Activated CD8-positive, alpha-beta memory T cell treated with anti-CD3 and anti-CD28 coated beads for 24 hours (primary cell): ENCODE measurements at regions not wholly inside any gene's neighbourhood (a gene's known extent, or its start where the extent isn't known, plus 50 kb on each side); places are given as distances from the start of the nearest gene placed in this dataset.
A peak's percentile ranks its signal among the peaks of the same experiment; 100 is the strongest.
"Not testable (repeated sequence)": the region's sequence is repeated elsewhere in the genome, so short reads cannot be mapped to it uniquely, and the experiment has no call there.

ENCODE experiments used
- DNase-seq: peaks from one replicate; pipeline ENCODE4 v3.0.0-alpha.2; 2020

DNA sequence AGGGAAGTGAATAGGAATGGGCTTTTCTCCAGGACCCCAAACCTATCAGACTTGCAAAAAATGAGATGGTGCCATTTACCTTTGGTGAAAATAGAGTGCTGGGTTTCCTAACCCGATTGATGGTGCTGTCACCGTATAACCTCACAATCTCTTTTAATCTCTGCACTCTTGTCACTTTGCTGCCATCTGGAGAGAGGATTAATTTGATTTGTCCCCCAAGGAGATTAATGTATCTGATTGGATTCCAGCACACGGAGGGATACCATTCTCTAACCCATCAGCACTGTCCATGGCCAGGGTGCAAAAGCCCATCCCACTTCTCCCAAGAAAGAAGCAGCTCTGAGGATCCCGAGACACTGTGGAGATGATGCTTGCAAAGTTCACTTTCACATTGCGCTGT, 86.3 kb upstream of the NFE2L3 start:
- no peak for DNase-seq

DNA sequence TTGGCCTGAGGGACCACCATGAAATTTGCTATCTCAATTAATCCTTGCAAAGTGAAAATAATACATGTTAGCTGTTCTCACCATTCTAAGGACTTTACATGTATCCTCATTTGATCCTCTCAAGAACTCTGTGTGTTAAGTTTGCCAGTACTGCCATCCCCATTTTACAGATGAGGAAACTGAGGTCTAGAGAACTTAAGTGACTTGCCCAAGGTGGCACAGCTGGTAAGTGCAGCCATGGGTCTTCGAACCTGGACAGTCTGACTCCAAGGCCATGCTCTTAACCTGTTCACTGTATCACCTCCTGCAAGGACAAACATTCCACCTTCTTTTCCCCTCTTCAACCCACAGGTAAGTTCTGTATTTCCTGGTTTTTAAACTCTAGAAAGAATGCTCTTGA, 85.3 kb upstream of the NFE2L3 start:
- no peak for DNase-seq

DNA sequence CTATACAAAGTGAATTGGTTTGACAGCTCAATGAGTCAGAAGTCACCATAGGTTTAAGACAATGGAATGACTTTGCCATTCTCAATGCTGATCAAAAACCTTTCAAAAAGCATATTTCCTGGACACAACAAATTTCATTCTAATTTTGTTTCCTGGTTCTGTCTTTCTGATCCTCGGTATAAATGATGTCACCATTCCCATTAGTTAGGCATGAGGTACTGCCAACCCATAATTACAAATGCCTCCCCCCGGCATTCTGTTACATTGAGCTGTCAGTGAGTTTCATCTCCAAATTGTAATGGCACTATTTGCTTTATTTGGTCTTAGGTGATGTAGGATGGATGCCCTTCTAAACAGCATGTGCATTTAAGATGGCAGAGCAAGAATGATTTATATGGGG, 81.7 kb upstream of the NFE2L3 start:
- no peak for DNase-seq

DNA sequence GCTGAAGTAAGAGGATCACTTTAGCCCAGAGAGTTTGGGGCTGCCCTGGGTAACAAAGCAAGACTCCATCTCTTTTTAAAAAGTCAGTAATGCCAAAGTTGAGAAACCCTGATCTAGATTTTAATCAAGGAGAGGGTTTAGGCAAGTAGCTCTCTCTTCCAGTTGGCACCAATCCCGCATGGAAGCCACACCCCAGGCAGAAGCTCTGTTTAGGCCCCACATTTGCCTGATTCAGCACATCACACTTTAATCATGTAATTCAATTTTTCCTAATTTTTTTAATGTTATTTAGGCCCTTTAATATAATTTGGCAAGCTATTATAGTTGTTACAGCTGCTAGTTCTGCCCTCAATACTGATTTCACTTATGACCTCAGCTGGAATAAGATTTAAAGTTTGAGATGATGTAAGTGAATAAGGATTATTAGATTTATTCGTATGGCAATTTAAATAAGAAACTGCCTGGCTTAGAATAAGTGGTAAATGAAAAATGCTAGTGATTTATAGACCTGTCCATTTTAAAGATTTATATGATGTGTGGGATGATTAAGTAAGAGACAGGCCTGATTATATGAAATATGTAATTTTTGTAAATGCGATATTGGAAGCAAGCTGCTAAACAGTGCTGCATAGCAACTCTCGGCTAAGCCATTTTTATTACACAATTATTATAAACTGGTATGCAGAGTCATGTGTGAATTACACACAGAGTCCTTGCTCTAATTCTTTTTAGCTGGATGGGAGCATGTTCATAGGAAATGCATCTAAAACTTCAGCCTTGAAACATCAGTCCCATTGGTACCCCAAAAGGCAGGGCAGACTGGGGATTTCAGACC, 80.2 kb upstream of the NFE2L3 start:
- no peak for DNase-seq

DNA sequence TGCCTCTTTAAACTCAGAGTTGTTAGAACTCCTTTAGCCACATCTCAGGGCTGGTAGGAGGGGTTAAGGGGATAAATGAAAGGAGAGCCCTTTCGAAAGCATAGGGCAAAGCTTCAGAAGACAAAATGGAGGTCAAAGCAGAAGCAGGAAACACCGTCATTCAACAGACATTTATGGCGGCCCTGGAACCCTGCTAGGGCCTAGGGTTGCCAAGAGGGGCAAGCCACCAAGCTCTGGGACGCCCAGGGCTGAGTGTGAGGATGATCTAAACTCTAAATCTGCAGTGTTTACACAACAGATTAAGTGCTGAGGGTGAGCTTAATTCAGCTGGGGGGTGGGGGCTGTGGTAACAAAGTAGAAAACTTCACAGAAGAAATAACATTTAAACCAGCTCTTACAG, 79.0 kb upstream of the NFE2L3 start:
- DNase-seq: no peak

DNA sequence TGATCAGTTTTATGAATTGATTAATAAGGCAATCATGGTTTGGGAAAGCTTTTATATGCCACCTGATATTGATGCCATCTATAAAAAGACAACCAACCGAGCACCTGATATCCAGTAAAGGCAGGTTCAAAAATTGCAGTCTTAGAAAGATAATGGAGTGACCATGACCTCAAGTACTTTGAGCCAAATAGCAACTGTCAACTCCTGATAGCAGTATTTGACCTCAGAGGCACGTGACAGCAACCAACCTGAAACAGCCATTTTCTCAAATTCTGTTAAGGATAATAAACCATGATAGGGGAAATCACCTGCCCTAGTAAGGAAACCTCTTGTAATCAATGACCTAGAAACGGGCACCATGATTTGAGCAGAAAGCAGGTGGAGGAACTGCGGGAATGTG, 77.1 kb upstream of the NFE2L3 start:
- DNase-seq: no peak

DNA sequence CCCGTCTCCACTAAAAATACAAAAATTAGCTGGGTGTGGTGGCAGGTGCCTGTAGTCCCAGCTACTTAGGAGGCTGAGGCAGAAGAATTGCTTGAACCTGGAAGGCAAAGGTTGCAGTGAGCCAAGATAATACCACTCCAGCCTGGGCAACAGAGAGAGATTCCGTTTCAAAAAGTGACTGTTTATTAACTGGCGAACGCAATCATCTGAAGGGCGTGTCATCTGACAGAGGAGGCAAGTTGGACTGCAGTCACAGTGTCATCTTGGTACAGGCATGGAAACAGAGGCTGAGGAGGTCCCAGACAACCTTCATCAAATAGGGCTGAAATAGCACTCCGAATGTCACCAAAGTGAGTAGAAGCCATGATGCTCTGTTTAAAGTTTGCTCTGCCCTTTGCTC, 75.3 kb upstream of the NFE2L3 start:
- DNase-seq: no peak

DNA sequence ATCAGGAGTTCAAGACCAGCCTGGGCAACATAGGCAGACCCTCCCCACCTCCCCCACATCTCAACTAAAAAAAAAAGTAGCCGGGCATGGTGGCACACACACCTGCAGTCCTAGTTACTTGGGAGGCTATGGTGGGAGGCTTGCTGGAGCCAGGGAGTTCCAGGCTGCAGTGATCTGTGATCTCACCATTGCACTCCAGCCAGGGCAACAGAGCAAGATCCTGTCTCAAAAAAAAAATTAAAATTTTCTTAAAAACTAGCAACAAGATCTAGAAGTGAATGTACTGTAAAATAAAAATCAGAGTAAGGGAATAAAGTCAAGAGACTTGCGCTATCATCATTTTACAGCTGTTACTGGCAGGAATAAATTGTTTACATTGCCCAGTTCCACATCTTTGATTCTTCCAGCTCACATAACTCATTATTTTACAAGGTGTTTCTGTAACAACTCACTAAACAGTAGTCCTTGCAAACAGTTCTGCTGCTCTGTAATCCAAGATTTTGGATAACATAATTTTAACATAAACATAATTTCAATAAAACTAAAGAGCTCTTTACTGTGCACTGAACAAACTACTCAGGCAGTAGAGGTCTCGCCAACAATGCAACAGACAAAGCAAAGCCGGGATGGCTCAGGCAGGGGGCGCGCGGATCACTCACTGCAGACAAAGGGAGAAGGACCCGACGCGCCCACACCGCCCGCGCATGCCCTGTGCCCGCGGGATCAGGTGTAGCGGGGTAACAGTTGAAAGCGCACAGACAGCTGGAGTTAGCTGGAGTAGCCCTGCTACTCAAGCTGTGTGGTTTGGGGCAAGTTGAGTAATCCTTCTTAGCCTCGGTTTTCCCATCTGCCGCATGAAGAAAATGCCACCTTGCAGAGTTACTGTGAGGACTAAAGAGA, 73.3 kb upstream of the NFE2L3 start:
- peak; percentile 90 for DNase-seq

DNA sequence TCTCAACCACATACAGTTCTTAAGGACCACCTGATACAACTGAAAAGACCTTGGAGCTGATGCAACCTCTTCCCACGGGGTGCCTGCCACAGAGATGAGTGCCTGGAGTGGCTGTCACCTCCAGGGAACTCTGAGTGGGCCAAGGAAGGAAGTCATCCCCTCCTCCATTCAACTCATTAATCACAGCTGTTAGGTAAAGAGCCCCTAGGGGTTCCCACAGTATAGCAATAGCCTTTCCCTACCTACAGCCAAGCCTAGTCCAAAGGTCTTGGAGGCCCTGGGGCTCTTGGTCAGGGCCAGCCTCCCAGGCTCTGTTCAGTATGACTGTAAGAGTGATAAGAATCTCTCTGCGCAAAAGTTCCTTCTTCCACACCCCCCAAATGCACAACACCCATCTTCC, 70.4 kb upstream of the NFE2L3 start:
- DNase-seq: no peak

DNA sequence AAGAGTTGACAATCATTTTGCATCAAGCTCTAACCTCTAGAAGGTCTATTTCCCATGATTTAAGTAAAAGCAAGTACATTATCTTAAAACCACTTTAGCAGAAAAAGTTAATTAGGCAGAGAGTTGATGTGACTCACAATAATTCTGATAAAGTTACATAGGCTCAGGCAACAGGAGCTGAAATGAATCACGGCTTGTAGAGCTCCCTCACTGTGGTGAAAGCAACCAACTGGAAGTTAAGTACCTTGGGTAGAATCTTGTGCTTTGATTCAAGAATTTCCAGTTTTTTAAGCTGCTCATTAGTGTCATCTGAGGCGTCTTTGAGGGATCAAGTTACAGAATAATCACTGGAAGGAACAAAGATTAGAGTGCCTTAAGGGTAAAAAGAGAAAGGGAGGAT, 68.9 kb upstream of the NFE2L3 start:
- no peak for DNase-seq

DNA sequence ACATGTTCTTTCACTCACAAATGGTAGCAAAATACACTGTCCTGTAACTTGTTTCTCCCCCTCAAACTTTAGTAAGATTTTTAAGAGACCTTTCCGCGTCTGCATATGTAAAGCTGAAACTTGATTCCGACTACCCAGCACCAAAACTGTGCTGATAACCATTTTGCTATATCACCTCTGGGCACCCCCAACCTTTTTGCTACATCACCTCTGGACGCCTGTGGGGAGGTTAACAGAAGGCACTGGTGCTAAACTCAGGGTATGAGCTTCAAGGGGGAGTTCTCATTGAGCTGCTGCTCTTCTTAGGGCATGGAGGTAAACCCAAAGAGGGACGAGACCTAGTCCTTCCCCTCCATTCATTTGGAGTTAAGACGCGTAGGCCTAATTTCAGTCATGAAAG, 67.6 kb upstream of the NFE2L3 start:
- DNase-seq: no peak

DNA sequence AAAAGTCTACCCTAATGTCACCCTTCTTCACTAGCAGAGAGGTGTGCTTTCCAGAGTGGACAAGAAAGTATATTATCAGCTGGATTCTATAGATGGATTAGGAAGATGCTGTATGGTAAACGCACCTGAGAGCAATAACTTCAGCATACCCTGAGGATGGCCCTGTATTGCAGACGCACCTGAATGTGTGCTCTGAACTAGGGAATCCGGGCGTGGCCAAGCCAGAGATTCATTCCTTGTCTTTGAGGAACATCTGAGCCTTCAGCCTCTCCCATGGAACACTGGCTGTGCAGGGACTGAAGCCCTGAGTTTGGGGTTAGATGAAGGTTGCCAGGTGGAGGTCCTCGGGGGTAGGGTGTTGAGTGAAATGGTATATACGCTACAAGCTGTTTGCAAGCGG, 66.2 kb upstream of the NFE2L3 start:
- no peak for DNase-seq

DNA sequence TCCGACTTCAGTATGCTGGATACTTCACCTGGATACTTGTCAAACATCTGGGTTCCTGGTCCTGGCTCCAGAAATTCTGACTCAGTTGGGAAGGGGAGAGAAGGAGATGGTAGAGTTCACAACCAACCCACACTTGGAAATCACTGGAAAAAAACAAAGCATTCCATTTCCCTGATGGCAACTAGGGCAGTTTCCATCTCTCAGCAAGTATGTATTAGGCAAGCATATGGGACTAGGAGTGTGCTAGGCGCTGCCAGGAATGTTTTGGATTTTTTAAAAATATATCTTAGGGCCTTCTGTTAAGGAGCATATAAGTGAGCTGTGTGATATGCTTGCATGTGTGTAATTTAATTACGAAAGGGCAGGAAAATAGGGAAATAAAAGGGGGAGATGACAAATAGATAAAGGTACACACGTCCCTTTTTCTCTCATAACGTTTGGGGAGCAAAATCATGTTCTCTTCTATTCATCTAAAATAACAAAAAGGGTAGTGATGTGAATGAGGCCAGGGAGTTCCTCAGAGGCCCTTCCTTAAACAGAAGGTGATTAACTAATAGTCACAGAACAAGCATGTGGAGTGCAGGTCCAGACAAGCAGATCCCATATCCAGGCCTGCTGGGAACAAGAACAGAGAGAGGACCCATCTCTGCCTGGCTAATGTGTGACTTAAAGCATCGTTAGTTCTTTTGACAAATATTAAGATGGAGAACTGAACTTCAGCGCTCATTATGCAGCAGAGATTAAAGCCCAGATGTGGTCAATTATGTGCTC, 64.5 kb upstream of the NFE2L3 start:
- DNase-seq: no peak

DNA sequence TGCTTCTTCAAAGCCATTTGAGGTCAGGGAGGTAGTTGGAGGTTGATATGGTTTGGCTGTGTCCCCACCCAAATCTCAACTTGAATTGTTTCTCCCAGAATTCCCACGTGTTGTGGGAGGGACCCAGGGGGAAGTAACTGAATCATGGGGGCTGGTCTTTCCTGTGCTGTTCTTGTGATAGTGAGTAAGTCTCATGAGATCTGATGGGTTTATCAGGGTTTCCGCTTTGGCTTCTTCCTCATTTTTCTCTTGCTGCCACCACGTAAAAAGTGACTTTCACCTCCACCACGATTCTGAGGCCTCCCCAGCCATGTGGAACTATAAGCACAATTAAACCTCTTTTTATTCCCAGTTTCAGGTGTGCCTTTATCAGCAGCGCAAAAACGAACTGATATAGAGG, 62.5 kb upstream of the NFE2L3 start:
- DNase-seq: not testable (repeated sequence)

DNA sequence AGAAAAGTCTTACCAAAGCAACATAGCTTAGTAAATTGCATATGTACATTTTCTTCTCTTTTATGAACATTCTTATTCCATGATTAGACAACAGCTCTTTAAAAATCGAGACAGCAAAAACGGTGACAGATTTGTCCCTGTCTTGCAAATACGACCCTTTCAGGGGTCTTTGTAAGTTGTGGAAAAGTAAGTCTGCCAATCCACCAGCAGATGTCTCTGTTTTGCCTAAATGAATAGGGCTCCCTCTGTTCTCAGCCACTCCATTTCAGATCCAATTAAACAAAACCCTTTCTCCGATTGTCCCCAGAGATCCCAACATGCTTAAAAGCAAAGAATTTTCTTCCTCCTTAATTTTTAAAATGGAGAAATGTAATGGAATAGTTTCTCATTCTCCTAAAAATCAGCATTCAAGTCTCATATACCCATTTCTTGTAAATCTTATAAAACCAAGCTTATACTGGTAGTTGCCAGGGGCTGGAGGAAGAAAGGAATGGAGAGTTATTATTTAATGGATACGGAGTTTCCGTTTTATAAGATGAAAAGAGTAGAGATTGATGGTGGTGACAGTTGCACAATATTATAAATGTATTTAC, 61.0 kb upstream of the NFE2L3 start:
- DNase-seq: no peak

DNA sequence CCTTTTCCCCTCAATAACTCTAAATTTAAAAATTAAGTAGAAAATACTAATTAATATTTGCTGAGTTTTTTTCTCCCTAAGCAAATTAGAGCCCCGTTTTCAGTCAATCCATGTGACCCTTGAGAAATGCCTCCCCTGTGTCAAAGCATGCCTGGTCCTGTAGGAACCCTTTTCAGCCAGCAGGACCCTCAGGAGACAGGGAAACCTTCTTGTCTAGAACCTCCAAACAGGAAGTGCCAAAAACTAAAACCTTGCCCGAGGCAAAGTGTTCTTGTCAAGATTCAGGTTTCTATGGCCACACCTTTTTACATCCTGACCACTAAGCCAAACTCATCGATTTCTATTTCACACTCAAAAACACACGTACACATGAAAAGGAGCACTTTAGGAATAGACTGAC, 60.1 kb upstream of the NFE2L3 start:
- DNase-seq: no peak

DNA sequence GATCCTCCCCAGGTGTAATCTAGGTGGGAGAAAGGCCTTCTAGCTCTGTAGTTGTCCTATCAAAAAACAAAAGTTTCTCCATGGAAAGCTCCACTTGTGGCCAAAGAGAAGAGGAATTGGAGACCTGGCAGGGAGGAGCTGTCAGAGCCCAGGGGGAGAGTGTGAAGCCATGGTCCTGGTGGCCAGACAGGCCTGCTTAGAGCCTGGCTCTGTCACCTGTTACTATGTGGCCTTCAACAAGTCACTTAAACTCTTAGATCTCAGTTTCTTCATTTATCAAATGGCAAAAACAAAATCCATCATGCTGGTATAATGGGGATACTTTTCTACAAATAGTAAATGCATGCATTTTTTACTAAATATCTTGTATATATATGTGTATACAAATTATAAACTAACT, 59.0 kb upstream of the NFE2L3 start:
- DNase-seq: no peak

DNA sequence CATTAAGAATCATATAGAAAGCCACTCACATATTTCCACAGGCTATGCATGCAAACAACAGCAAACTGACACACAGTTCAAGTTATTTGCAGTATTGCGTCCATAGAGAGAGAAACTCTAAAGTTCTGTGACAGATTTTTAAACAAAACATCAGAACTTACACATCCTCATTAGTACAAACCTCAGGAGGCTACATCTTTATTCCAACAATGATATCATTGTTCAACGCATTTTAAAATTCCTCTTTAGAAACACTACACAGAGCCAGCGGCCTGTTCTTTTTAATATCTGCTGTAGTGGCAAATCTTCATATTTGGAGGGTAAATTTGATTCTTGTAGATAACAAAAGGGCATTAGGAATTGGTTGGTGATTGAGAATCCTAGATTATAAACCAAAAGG, 55.9 kb upstream of the NFE2L3 start:
- no peak for DNase-seq

DNA sequence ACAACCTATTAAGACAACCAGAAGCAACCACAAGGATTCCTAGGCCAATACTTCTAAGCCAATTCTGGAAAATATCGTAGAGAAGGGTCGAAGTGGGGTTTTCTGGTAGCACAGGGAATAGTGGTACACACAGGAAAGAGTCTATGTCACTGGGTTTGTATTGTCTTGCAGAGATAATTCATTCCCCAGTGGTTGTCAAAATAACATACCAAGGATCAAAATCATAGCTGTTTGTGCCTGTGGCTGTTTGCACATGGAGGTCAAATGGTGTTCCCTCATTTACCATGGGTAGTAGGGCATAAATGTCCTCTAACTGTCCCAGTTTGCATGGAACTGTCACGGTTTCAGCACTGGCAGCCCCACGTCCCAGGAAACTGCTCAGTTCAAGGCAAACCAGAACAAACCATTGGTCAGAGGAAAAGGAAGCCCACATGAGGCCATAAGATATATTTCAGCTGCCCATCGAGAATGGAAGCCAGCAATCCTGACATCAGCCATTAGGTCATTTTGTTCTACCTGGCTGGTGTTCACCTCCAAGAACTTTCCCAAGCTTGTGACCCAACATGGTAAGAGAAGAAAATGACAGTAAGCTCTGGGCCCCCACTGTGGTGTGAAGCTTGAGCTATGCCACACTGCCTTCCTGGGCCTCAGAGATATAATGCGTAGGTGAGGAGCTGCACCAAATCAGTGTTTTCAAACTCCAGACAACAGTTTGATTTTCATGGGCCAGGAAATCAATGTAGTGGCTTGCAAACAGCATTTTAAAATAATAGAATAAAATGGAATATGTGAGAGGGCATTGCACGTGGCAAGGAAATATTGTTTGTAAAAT, 53.9 kb upstream of the NFE2L3 start:
- DNase-seq: no peak

DNA sequence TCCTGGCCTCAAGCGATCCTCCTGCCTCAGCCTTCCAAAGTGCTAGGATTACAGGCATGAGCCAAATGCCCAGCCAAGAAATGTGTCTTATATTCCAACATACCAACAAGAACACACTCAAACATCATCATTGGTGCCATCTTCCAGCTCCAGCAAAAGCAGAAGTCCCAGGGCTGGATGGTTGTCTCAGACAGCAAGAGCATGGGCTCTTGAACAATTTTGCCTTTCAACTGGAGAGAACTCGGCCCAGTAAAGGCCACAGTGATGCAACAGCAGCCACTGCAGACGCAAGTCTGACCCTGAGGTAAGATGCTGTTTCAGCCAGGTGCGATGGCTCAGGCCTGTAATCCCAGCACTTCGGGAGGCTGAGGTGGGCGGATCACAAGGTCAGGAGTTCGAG, 52.8 kb upstream of the NFE2L3 start:
- DNase-seq: no peak

DNA sequence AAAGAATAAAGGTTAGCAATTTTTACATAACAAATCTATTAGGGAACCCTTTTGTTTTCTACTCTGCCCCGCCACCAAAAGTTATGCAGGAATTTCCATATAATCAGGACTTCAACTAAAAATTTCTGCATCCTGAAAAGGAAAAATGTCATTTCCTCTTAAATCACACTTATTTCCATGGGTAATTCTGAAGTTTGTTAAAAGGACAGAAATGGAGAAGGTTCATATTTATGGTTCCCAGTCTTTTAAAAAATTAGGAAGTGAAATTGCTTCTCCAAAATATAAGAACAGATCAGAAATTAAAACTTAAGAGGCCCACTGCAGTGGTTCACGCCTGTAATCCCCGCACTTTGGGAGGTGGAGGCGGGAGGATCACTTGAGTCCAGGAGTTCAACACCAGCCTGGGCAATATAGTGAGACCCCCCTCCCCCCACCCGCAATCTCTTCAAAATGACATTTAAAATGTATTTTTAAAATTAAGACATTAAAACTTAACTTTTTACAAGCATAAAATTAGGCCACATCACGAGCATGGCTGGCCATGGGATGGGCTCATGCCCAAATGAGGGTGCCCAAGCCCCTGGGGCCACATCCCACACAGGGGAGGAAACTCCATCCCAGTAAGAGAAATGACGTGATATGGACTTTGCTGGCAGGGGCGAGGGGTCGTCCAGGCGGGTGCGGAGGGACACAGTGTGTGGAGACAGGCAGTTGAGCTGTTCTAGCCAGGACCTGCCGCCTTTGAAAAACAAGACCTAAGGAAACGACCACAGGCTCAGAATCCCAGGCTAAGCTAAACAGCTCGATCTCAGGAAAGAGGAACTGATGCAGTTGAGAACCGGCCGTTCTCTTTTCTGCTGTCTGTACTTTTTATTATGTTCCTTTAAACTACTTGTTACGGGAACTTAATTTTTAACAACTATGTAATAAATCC, 51.3 kb upstream of the NFE2L3 start:
- no peak for DNase-seq
